Sigmoid colon (tissue), 4 donors: ENCODE measurements at regions not wholly inside any gene's neighbourhood (a gene's known extent, or its start where the extent isn't known, plus 50 kb on each side); places are given as distances from the start of the nearest gene placed in this dataset.

ENCODE experiments used
- EP300 ChIP-seq, 4 donors: sonication (generic); formaldehyde crosslinking; IDR thresholded peaks; one replicate each; pipeline ENCODE4 v1.6.1; 2017; ENCODE audit warnings: antibody characterized with exemption in 4 of 4
- POLR2A ChIP-seq, 2 donors: fragments of 450-650 bp; IDR thresholded peaks; one replicate each; pipeline ENCODE4 v1.6.1; 2016; ENCODE audit warnings: antibody characterized with exemption in 2 of 2, mild to moderate bottlenecking in 2 of 2, moderate library complexity in 2 of 2

GRCh38 chr4:79235095-79235494 lies 90.8 kb downstream of the NAA11 start:
- TF ChIP-seq POLR2A (IDR thresholded peaks at IDR 0.05) (no peak), EP300 (IDR thresholded peaks at IDR 0.05) (no peak)
